Osteocyte (in vitro differentiated cells): ENCODE measurements at regions not wholly inside any gene's neighbourhood (a gene's known extent, or its start where the extent isn't known, plus 50 kb on each side); places are given as distances from the start of the nearest gene placed in this dataset.

Experiments used
- DNase-seq: peaks from one replicate; pipeline ENCODE4 v3.0.0; 2021; ENCODE audit warnings: mixed read lengths; ENCODE audit not compliant: unreplicated experiment; ENCODE audit errors: extremely low spot score
- H3K27ac Mint-ChIP-seq: one replicate; pipeline ENCODE4 v1.8.0; 2021; ENCODE audit warnings: mild to moderate bottlenecking, mixed read lengths; ENCODE audit not compliant: unreplicated experiment
- H3K27me3 Mint-ChIP-seq: one replicate; pipeline ENCODE4 v1.8.0; 2021; ENCODE audit warnings: mixed read lengths; ENCODE audit not compliant: unreplicated experiment
- H3K36me3 Mint-ChIP-seq: one replicate; pipeline ENCODE4 v1.8.0; 2021; ENCODE audit warnings: mixed read lengths; ENCODE audit not compliant: unreplicated experiment
- H3K4me1 Mint-ChIP-seq: one replicate; pipeline ENCODE4 v1.8.0; 2021; ENCODE audit warnings: mixed read lengths; ENCODE audit not compliant: unreplicated experiment
- H3K4me3 Mint-ChIP-seq: one replicate; pipeline ENCODE4 v1.8.0; 2021; ENCODE audit warnings: mild to moderate bottlenecking, moderate library complexity, mixed read lengths; ENCODE audit not compliant: unreplicated experiment
- H3K9me3 Mint-ChIP-seq: one replicate; pipeline ENCODE4 v1.8.0; 2021; ENCODE audit warnings: mixed read lengths; ENCODE audit not compliant: unreplicated experiment
- CTCF ChIP-seq: fragments of 200-600 bp; sonication (generic); IDR thresholded peaks from 2 replicates; pipeline ENCODE4 v1.5.0; 2021; ENCODE audit warnings: antibody characterized with exemption, mild to moderate bottlenecking, moderate library complexity

DNA sequence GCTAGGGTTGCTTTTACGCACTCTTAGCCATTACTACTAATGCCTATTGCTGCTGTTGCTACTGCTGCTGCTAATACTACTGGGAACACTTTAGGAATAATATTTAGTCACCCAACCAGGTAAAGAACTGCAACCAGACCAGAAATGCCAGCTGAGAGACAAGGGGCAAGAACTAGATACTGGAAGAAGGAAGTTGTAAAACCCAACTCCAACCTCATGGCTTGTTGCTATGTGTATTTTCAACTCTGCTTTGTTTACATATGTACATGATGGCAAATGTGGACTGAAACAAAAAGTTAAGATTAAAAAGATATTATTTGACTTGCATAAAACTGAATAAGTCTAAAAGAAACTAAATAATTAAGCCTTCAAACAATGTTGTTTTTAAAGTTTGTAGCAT is 177.7 kb downstream of the GNAT3 start:
- Mint-ChIP-seq H3K36me3 (no peaks in the 10 kb centered on the region), H3K4me1 (peaks cover 8% of the 10 kb centered on the region), H3K9me3 (no peaks in the 10 kb centered on the region), H3K4me3 (no peak overlapping the region), H3K27ac (no peak overlapping the region), H3K27me3 (no peaks in the 10 kb centered on the region)
- TF ChIP-seq CTCF, result no peak
- no peak for DNase-seq

GRCh38 chr7:80333040-80333439 is 178.8 kb downstream of the GNAT3 start:
- Mint-ChIP-seq H3K4me1 (peaks cover 8% of the 10 kb centered on the region), H3K27ac (no peak overlapping the region)

GRCh38 chr7:80330434-80330833 is 181.4 kb downstream of the GNAT3 start:
- TF ChIP-seq CTCF, result no peak
- H3K4me1 Mint-ChIP-seq, result peaks cover 4% of the 10 kb centered on the region
- peaks cover 17% of the 10 kb centered on the region for H3K9me3 Mint-ChIP-seq
- H3K36me3 Mint-ChIP-seq, result no peaks in the 10 kb centered on the region
- no peak overlapping the region for H3K27ac Mint-ChIP-seq
- no peak for DNase-seq
- H3K4me3 Mint-ChIP-seq, result no peak overlapping the region
- H3K27me3 Mint-ChIP-seq, result no peaks in the 10 kb centered on the region

More at GRCh38 chr7:80333040-80333439, 178.8 kb downstream of the GNAT3 start:
- H3K4me3 Mint-ChIP-seq, result no peak overlapping the region
- no peak for DNase-seq
- TF ChIP-seq CTCF, result no peak
- no peaks in the 10 kb centered on the region for H3K27me3 Mint-ChIP-seq
- no peaks in the 10 kb centered on the region for H3K36me3 Mint-ChIP-seq
- peaks cover 4% of the 10 kb centered on the region for H3K9me3 Mint-ChIP-seq

- DNase-seq, result no peak
- Mint-ChIP-seq H3K27ac (no peak overlapping the region), H3K4me3 (no peak overlapping the region)
Observed at GRCh38 chr7:80324032-80324431, 187.8 kb downstream of the GNAT3 start.

DNA sequence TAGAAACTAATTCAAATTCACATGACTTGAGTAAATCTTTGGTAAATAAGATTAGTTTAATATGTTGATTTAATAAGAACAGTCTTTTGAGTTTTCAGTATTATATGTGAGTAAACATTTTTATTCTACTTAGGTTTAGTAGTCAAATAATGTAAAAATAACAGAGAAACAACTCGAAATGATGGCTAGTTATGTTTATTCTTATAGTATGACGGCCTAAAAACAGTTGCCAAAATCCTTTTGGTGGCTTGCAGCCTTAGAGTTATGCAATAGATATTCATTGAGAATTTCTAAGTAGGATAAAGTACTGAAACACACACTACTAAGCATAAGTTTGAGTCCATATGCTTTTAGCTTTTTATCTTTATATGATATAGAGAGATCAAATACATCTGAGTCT is 184.8 kb downstream of the GNAI1 start:
- H3K4me1 Mint-ChIP-seq, result peaks cover 25% of the 10 kb centered on the region
- H3K9me3 Mint-ChIP-seq, result peaks cover 5% of the 10 kb centered on the region
- no peaks in the 10 kb centered on the region for H3K27me3 Mint-ChIP-seq
- TF ChIP-seq CTCF, result no peak
- no peak overlapping the region for H3K4me3 Mint-ChIP-seq
- no peak for DNase-seq
- no peaks in the 10 kb centered on the region for H3K36me3 Mint-ChIP-seq
- H3K27ac Mint-ChIP-seq, result no peak overlapping the region

More at GRCh38 chr7:80324032-80324431, 187.8 kb downstream of the GNAT3 start:
- TF ChIP-seq CTCF, result no peak
- peaks cover 6% of the 10 kb centered on the region for H3K4me1 Mint-ChIP-seq
- no peaks in the 10 kb centered on the region for H3K36me3 Mint-ChIP-seq
- H3K9me3 Mint-ChIP-seq, result peaks cover 17% of the 10 kb centered on the region
- no peaks in the 10 kb centered on the region for H3K27me3 Mint-ChIP-seq
